ENCODE measurements at regions not wholly inside any gene's neighbourhood (a gene's known extent, or its start where the extent isn't known, plus 50 kb on each side); places are given as distances from the start of the nearest gene placed in this dataset.

DNA sequence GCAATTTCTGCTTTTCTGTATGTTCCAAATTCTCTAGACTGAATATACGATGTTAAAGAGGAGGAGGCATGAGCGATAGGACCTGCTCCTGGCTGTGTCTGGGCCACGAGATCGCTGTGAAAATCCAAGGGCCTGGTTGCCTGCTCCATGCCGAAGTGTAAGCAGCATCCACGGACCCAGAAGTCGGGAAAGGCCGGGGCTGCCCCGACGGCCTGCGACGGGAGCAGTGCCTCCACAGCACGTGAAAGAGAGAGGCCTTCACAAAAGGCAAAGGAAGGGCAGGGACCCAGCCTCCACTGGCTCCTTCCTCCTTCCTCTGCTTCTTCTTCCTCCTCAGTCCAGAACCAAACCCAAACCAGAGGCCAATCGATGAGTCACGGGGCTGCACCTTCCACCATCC is 122.9 kb upstream of the MGMT start:
- no peak overlapping the region for H3K4me3 ChIP-seq (ENCODE audit: low read length)
- no peak for DNase-seq (ENCODE audit: low read depth)
- TF ChIP-seq, protein P1, sequence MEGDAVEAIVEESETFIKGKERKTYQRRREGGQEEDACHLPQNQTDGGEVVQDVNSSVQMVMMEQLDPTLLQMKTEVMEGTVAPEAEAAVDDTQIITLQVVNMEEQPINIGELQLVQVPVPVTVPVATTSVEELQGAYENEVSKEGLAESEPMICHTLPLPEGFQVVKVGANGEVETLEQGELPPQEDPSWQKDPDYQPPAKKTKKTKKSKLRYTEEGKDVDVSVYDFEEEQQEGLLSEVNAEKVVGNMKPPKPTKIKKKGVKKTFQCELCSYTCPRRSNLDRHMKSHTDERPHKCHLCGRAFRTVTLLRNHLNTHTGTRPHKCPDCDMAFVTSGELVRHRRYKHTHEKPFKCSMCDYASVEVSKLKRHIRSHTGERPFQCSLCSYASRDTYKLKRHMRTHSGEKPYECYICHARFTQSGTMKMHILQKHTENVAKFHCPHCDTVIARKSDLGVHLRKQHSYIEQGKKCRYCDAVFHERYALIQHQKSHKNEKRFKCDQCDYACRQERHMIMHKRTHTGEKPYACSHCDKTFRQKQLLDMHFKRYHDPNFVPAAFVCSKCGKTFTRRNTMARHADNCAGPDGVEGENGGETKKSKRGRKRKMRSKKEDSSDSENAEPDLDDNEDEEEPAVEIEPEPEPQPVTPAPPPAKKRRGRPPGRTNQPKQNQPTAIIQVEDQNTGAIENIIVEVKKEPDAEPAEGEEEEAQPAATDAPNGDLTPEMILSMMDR (IDR thresholded peaks at IDR 0.05; ENCODE audit: insufficient read depth, low read depth, low read length, missing control alignments): no peak

DNA sequence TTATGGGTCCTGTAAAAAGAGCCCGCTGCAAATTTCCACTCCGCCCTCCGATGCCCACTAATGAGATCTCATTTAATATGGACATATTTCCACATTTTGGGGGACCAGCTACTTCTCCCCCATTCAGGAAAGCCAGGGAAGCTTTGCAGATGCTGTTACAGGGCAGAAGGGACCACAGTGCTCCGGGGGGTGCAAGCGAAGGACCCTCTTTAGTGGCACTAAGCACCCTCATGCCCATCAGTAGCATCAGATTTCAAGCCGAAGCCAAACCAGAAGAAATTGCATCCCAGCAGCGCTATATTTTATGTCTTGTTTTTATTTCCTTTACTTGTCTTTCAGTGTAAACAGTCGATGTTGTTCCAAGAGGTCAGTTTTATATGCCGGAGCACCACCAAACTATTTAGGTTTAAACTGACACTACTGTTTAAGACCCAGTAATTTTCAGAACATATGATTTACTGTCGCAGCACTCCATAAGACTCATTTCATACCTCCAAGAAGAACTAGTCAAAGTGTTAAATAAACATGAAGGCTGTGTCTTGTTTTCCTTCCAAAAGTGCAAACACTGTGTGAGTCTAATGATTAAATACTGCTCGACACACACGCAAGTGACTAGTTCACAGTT is 122.2 kb upstream of the MGMT start:
- TF ChIP-seq, protein P1 (IDR thresholded peaks at IDR 0.05; ENCODE audit: insufficient read depth, low read depth, low read length, missing control alignments): no peak
- DNase-seq (ENCODE audit: low read depth): no peak
- H3K4me3 ChIP-seq (ENCODE audit: low read length): no peak overlapping the region

DNA sequence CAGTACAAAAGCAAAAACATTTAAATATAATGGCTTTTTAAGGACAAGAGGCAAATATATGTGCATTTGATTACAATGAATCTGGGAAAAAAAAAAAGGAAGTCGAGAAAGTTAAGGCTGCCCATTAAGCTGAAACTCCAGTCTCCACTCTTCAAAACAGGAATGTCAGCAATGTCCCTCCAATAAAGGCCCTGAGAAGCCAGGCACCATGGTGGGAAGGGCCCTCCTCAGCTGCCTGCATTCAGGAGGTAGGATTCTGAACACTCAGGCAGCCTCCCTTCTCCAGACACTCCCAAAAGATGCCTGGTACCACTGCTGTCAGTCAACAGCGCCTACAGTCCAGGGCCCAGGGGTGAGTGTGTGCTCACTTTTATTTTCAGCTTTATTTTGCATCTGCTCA is 121.3 kb upstream of the MGMT start:
- no peak for DNase-seq (ENCODE audit: low read depth)
- H3K4me3 ChIP-seq (ENCODE audit: low read length): no peak overlapping the region
- TF ChIP-seq, protein P1 (IDR thresholded peaks at IDR 0.05; ENCODE audit: insufficient read depth, low read depth, low read length, missing control alignments): no peak

DNA sequence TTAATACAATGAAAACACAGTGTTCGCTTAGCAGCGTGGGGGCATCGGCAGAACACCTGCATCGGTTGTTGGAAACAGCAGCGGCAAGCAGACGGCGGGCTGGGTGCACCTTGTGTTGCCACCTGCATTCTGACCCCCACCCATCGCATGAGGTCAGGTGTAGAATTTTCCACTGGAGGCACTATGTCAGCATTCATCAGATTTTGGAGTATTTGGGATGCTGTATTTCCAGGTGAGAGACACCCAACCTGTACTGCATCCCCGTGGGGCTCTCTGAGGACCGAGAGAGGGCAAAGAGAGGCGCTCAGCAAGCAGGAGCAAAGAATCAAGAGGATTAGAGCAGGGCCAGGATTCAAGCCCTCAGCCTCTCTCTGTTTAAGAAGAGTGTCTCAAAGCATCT is 116.4 kb upstream of the MGMT start:
- TF ChIP-seq, protein P1 (IDR thresholded peaks at IDR 0.05; ENCODE audit: insufficient read depth, low read depth, low read length, missing control alignments): no peak
- no peak overlapping the region for H3K4me3 ChIP-seq (ENCODE audit: low read length)
- no peak for DNase-seq (ENCODE audit: low read depth)

DNA sequence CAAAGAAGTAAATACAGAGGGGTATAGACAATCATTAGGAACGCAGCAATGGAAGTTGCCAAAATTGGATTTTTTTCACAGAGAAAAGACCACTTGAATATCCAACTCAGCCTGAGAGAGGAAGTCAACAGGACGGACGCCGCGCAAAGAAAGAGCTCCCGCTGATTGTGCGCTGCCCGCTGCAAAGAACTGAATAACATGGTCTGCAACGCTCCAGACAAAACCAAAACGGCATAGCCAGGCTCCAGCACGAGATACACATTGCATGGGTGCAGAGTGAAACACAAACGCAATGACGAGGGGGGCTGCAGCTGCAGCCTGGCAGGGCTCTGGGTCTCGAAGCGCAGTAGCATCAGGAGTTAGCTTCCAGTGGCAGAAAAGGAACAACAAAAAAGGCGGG is 113.9 kb upstream of the MGMT start:
- no peak for DNase-seq (ENCODE audit: low read depth)
- H3K4me3 ChIP-seq (ENCODE audit: low read length): no peak overlapping the region
- TF ChIP-seq, protein P1 (IDR thresholded peaks at IDR 0.05; ENCODE audit: insufficient read depth, low read depth, low read length, missing control alignments): no peak

DNA sequence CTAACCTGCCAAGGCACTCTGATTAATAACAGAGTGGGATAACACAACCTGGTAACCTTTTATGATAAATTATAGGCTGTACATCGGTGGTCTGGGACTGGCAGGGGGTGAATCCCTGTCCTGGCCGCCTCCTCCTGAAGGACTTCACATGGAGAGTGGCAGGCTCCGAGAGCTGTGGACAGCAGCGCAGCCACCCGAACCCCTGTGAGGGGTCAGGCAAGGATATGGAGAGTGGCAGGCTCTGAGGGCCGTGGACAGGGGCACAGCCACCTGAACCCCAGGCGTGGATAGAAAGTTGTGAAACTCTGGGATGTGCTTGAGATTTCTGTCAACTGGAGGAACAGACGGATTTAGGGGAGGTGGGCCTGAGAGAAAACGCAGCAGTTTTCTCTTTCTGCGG is 107.0 kb upstream of the MGMT start:
- H3K4me3 ChIP-seq (ENCODE audit: low read length): no peak overlapping the region
- DNase-seq (ENCODE audit: low read depth): no peak
- TF ChIP-seq, protein P1 (IDR thresholded peaks at IDR 0.05; ENCODE audit: insufficient read depth, low read depth, low read length, missing control alignments): no peak

DNA sequence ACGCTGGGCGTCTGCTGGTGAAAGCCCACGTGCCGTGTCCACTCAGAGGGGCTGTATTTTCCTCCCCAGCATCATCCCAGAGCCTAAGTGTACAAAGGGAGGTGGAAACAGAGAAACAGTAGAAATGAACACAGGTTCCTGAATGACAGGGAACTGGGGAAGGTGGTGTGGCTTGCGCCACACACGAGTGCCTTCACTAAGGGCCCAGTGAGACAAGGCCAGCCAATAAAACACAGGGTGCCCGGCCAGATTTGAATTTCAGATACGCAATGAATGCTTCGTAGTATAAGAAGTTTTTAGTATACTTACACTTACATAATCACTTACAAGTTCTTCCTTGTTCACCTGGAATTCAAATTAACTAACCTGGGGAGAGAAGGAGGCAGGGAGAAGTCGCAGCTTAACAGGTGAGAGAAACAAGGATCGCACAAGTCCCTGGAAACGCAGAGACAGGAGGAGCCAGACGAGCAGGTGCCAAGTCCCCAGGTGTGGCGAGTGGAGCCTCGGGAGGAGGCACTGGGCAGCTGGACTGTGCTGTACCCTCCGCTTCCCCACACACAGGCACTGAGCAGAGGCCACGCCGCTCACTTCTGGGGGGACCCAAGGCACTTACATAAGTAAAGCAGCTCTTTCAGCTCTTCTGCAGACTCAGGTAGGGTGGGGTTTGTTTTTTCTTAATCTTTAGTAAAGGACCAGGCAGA is 105.2 kb upstream of the MGMT start:
- DNase-seq (ENCODE audit: low read depth): no peak
- H3K4me3 ChIP-seq (ENCODE audit: low read length): no peak overlapping the region
- TF ChIP-seq, protein P1 (IDR thresholded peaks at IDR 0.05; ENCODE audit: insufficient read depth, low read depth, low read length, missing control alignments): no peak

Data from epithelial cell of esophagus (primary cell).